Spleen (tissue), 7 donors: ENCODE measurements at regions not wholly inside any gene's neighbourhood (a gene's known extent, or its start where the extent isn't known, plus 50 kb on each side); places are given as distances from the start of the nearest gene placed in this dataset.

ENCODE experiments used
- POLR2A ChIP-seq, 3 donors: fragments of 450-650 bp; IDR thresholded peaks; one replicate each; pipeline ENCODE4 v1.5.1; 2017; ENCODE audit warnings: antibody characterized with exemption in 3 of 3, mild to moderate bottlenecking in 1 of 3
- POLR2AphosphoS5 ChIP-seq, 3 donors: sonication (generic); formaldehyde crosslinking; IDR thresholded peaks; one replicate each; pipeline ENCODE4 v1.5.1; 2017; ENCODE audit warnings: antibody characterized with exemption in 3 of 3
- TF ChIP-seq, protein P1 (sequence below), 11 experiments: fragments of 200-600 bp in 7 of 11; fragments of 450-650 bp in 4 of 11; sonication (generic) in 4 of 11; IDR thresholded peaks in 8 of 11; conservative IDR thresholded peaks in 3 of 11; 1 replicate in 7 of 11; 2 replicates in 4 of 11; pipeline versions ENCODE4 v1.4.0 to v1.8.0; 2016 to 2021; ENCODE audit warnings: antibody characterized with exemption in 11 of 11, inconsistent platforms in 4 of 11, mild to moderate bottlenecking in 1 of 11
- donor health status: DM: no; HTN: no; CAD: no; lungs with moderate emphysema.
- donor health status: DM: no; HTN: no; CAD: no.
- donor health status: DM: no; HTN: no; CAD: no.

DNA sequence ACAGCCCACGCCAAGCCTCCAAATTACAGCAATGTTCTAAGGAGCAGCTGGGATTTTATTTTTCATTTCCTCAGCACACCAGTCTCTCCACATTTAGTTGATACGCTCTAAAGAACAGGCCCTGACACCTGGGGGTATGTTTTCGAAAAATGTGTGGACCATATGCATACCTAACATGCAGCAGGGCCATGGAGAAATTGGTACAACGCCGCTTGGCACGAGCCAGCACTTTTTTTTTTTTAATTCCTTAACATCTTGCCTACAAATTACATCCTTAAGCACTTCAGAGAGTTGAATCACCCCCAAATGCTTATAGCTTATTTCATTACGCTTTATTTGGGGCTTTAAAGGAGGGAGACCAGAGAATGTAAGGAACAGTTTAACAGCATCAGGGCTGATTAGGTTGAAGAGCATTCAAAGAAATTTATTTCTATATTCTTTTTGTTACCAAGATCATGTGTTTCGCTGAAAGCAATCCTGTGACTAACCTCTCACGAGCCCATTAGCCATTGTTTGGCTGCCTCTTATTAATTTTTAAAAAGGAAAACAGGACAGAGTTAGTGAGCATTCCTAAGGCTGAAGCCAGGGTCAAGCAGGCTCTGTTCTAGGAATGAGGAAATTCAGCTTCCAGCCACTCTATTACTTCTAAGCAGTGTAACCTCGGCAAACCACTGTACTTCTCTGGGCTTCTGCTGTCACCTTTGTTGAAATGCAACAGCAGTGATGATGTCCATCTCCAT, 173.8 kb downstream of the ACTL7B start:
- TF ChIP-seq, protein P1, sequence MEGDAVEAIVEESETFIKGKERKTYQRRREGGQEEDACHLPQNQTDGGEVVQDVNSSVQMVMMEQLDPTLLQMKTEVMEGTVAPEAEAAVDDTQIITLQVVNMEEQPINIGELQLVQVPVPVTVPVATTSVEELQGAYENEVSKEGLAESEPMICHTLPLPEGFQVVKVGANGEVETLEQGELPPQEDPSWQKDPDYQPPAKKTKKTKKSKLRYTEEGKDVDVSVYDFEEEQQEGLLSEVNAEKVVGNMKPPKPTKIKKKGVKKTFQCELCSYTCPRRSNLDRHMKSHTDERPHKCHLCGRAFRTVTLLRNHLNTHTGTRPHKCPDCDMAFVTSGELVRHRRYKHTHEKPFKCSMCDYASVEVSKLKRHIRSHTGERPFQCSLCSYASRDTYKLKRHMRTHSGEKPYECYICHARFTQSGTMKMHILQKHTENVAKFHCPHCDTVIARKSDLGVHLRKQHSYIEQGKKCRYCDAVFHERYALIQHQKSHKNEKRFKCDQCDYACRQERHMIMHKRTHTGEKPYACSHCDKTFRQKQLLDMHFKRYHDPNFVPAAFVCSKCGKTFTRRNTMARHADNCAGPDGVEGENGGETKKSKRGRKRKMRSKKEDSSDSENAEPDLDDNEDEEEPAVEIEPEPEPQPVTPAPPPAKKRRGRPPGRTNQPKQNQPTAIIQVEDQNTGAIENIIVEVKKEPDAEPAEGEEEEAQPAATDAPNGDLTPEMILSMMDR (IDR thresholded peaks at IDR 0.05 in 8 of 11, conservative IDR thresholded peaks at IDR 0.05 in 3 of 11): no peak
- TF ChIP-seq POLR2A (IDR thresholded peaks at IDR 0.05) (no peak), POLR2AphosphoS5 (IDR thresholded peaks at IDR 0.05) (no peak)
